Superior temporal gyrus (tissue), 1 donor: ENCODE measurements at regions not wholly inside any gene's neighbourhood (a gene's known extent, or its start where the extent isn't known, plus 50 kb on each side); places are given as distances from the start of the nearest gene placed in this dataset.
A peak's percentile ranks its signal among the peaks of the same experiment; 100 is the strongest.

Source experiments
- DNase-seq: peaks from one replicate; pipeline ENCODE4 v3.0.0-alpha.2; 2016; ENCODE audit errors: extremely low spot score

- no peak for DNase-seq
Measured at GRCh38 chr5:74032617-74033016, 406.6 kb downstream of the ARHGEF28 start.

- DNase-seq = no peak
Measured at GRCh38 chr5:74031536-74031935, 405.5 kb downstream of the ARHGEF28 start.

- DNase-seq = no peak
Measured at GRCh38 chr5:74030821-74031220, 404.8 kb downstream of the ARHGEF28 start.

DNA sequence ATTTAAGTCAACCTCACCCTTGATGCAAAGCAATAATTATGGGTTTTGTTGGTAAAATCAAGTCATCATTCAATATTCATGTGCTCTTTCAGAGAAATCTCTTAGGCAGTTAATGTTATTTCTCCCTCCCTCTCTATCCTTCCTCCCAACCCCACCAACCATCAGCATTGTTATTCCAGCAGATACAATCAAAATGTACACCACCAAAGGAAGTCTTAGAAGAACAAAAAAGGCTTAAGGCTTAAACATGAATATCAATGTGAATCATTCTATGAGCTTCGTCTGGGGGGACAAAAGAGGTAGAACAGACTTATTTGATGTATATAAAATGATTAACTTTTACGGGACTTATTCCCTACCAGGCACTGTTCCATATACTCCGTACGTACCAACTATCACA, 404.4 kb downstream of the ARHGEF28 start:
- no peak for DNase-seq

GRCh38 chr5:74028976-74029375, 403.0 kb downstream of the ARHGEF28 start:
- no peak for DNase-seq

DNA sequence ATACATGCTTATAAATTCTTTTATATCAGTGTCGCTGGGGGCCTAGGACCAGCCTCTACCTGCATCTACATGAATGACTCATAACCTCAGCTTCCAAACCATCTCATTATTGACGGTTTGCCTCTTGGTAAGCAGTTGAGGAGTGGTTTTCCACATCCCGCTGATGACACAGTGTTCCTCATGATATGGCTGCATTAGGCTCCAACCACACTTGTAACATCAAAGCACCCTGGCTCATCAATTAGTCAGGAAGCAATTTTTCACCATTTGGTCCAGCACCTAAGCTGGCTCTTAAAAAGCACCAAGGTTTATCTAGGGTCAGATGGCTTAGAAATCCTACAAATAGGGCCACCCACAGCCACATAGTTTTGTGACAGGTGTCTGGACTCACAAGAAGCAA, 402.4 kb downstream of the ARHGEF28 start:
- DNase-seq = no peak

DNA sequence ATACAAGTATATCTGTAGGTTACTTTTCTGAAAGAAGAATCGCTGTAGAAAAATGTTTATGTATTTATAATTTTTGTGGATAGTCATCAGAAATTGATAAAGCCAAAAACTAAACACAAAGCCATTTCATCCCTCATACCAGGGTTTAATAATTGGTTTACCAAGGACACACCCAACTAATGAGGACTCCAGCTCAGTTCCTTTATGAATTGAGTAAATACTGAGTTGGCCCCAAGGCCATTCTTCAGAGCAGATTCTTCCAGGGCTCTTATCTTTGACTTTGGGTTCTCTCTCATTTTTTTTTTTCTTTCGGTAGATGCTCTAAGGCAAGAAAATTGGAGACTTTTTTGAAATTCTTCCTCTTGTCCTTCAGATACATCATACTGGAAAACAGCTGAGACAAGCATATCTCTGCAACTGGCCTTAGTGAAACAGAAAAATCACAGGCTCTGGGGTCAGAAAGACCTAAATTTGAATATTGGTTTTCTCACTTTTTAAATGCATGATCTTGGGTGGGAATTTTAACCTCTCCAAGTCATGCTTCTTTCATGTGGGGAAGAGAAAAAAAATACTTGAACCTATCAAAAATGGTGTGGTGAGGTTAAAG, 401.8 kb downstream of the ARHGEF28 start:
- DNase-seq = no peak

- no peak for DNase-seq
Measured at GRCh38 chr5:74026310-74026709, 400.3 kb downstream of the ARHGEF28 start.

DNA sequence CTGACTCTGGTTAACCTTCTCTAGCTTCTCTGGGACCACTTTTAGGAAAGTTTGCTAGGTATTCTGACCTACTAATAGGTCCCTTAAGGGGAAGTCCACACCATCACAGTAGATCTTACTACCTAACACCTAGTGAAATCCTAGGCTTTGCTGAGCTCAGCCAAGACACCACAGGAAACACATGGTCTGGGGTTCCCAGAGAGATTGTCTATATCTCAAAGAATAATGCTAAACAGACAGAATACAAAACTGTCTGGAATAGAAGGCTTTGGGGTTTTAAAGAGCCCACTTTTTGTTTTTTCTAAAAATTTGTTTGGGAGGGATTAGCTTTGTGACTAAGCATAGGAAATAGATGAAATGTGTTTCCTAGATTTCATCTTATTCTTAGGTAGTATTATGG, 395.1 kb downstream of the ARHGEF28 start:
- DNase-seq = no peak

DNA sequence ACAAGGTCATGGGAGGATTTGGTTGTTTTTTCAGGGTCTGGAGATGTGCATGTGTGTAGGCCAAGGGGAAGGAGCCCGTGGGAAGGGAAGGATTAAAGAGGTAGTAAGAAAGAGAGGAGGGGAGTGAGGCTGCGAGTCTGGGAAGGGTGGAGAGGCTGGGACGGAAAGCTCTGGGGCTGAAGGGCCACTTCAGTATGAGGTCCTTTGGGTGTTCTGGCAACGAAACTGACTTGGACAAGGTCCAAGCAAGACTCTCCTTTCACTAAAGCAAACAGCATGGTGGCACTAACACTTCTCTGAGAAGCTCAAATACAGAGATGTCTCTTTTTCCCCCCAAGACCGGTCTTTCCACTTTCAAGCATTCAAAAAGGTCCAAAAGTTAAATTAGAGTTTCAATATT, 394.5 kb downstream of the ARHGEF28 start:
- no peak for DNase-seq

- DNase-seq = no peak
Measured at GRCh38 chr5:74019923-74020322, 393.9 kb downstream of the ARHGEF28 start.

- peak; percentile 62 for DNase-seq
Measured at GRCh38 chr5:74017786-74018211, 391.8 kb downstream of the ARHGEF28 start.

DNA sequence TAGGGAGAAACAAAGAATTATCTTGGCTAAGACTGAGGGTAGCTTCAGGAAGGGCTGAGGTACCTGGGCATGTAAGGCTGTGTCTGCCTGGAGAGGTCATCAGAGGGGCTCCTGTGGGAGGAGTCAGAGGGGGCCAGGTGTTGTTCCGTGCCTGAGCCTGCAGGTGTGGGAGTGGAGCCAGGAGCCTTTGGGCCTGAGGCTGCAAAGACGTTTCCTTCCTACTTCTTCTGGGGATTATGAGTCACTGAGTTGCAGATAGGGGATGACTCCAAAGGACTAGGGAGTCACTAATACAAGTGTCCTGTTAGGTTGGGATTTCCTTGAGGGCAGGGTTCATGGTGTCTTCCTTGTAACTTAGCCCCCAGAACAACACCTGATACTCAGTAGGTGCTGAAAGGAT, 391.1 kb downstream of the ARHGEF28 start:
- DNase-seq = no peak

DNA sequence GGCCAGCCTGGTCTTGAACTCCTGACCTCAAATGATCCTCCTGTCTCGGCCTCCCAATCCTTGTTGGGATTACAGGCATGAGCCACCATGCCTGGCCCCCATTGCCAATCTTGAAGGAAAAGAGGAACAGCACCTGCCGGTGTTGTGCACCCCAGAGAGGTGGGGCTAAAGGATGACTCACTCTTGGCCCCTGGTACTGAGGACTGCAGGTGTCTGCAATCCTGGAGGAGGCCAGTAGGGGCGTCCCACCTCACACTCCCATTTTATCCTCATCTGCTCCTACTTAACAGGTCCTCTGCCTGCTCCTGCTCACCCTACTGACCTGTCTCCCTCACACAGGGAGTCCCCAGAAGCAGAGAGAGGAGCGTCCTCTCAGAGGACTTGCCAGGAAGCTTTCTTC, 390.4 kb downstream of the ARHGEF28 start:
- DNase-seq = no peak

DNA sequence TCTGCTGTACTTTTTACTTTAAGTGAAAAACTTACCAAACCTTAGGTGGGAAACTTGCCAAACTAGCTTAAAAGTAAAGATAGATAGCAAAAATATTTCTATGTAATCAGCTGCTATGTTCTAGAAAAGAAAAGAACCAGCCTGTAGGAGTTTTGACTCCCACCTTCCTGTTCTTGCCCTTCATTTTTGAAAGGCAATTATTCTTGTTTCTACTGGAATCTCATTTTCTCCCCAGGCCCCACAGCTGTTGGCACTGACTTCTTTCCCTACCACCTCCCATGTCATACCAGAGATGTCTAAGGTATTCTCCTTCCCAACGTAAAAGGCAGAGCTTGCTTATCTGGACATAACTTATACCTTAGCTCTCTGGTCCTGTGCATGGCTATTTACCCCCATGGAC, 389.7 kb downstream of the ARHGEF28 start:
- DNase-seq = no peak

GRCh38 chr5:74013222-74013621, 387.2 kb downstream of the ARHGEF28 start:
- no peak for DNase-seq

DNA sequence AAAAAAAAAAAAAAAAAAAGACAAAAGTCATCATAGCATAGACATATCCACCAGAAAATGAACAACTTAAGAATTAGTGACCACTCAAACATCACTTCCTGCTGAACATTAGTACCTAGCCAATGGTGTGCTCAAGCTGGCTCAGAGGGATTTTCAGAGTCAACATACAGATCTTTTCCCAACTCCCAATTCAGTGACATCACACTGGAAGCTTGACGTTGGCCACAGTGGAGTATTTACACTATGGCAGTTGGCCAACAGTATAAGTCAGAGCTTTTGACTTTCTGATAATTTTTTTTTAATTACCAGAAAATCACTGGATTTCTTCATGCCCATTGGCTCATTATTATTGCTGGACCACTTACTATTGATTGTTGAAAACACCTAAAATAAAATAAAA, 383.5 kb downstream of the ARHGEF28 start:
- DNase-seq = no peak

- DNase-seq = no peak
Measured at GRCh38 chr5:74007193-74007592, 381.2 kb downstream of the ARHGEF28 start.

DNA sequence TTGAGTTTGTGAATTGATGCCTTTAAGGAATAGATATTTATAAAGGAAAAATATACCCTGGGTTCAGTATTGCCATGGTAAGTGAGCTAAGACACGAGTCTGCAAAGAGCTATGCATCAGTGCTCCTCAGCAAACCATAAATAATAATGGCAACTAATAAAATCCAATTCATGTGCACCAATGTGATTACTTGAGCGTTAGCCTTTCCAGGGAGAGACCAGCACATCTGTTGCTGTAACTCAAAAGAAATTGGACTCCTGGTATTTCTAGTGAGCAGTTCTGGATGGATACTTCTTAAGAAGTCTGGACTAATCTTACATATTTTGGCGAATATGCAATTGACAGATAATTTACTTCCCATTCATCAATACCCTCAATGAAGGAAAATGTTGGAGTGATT, 373.3 kb downstream of the ARHGEF28 start:
- DNase-seq = no peak

- no peak for DNase-seq
Measured at GRCh38 chr5:73998489-73998888, 372.5 kb downstream of the ARHGEF28 start.

GRCh38 chr5:73997960-73998359, 372.0 kb downstream of the ARHGEF28 start:
- DNase-seq = no peak

DNA sequence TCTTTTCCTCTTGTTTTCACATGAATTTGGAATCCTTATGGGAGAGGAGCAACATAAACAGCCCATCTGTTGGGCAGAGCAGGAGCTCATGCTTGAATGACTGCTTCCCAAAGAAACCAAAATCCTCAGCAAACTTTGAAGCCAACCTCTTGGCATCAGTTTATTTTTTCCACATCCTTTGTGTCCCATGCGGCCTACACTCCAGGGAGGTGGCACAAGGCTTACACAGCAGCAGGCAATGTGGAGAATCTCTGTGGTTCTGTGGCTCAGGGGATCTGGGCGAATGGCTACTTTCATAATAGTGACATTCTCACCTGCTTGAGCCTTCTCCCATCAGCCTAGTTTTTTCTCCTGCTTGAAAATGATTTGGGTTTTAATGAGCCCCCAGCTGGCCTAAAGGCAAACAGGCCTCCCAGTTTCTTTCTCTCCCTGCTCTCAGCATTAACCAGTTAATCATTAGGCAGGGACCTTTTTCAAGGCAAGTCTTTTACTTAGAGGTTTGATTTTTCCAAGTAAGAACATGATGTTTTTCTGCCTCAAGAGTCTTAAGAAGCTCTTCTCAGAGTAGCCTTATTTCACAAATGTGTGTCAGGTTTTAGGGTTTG, 370.3 kb downstream of the ARHGEF28 start:
- no peak for DNase-seq

GRCh38 chr5:73994963-73995362, 369.0 kb downstream of the ARHGEF28 start:
- no peak for DNase-seq
